ENCODE measurements at regions not wholly inside any gene's neighbourhood (a gene's known extent, or its start where the extent isn't known, plus 50 kb on each side); places are given as distances from the start of the nearest gene placed in this dataset.

GRCh38 chr3:107133891-107134290 is 243.3 kb upstream of the CCDC54 start:
- no peaks in the 10 kb centered on the region for H3K27me3 ChIP-seq
- H3K36me3 ChIP-seq = no peaks in the 10 kb centered on the region
- no peak overlapping the region for H3K4me3 ChIP-seq
- H3K4me1 ChIP-seq = no peaks in the 10 kb centered on the region
- no peak for TF ChIP-seq POLR2A (IDR thresholded peaks at IDR 0.05)
- TF ChIP-seq EP300 (IDR thresholded peaks at IDR 0.05) = no peak
- no peak for TF ChIP-seq CTCF (IDR thresholded peaks at IDR 0.05)
- no peak for DNase-seq (ENCODE audit: low spot score in 2 of 2)
- 78 to 81% methylated on average over 3 of the region's 3 CpGs for WGBS, 2 donors
- H3K9me3 ChIP-seq = no peaks in the 10 kb centered on the region
- no peak overlapping the region for H3K27ac ChIP-seq

- no peak overlapping the region for H3K4me3 ChIP-seq
- no peak for DNase-seq (ENCODE audit: low spot score in 2 of 2)
- no peak overlapping the region for H3K27ac ChIP-seq
- H3K4me1 ChIP-seq = no peaks in the 10 kb centered on the region
- H3K36me3 ChIP-seq = no peaks in the 10 kb centered on the region
- 95 to 96% methylated on average over 1 of the region's 1 CpG for WGBS, 2 donors
- no peaks in the 10 kb centered on the region for H3K9me3 ChIP-seq
- H3K27me3 ChIP-seq = no peaks in the 10 kb centered on the region
- TF ChIP-seq CTCF (IDR thresholded peaks at IDR 0.05) (no peak), POLR2A (IDR thresholded peaks at IDR 0.05) (no peak)
Observed at GRCh38 chr3:107142171-107142570, 235.1 kb upstream of the CCDC54 start.

GRCh38 chr3:107142786-107143575 is 234.3 kb upstream of the CCDC54 start:
- H3K9me3 ChIP-seq = peaks cover 0 to 3% (median 0%) of the 10 kb centered on the region in 4 donors
- H3K4me3 ChIP-seq = no peak overlapping the region
- H3K36me3 ChIP-seq = no peaks in the 10 kb centered on the region
- H3K4me1 ChIP-seq = no peaks in the 10 kb centered on the region
- H3K27ac ChIP-seq = no peak overlapping the region
- no peaks in the 10 kb centered on the region for H3K27me3 ChIP-seq
- WGBS, 2 donors = 20 to 31% methylated on average over 4 of the region's 4 CpGs
- no peak for DNase-seq (ENCODE audit: low spot score in 2 of 2)
- TF ChIP-seq EP300 (IDR thresholded peaks at IDR 0.05) (no peak), CTCF (IDR thresholded peaks at IDR 0.05) (no peak), POLR2A (IDR thresholded peaks at IDR 0.05) (no peak)

- no peaks in the 10 kb centered on the region for H3K27me3 ChIP-seq
- no peaks in the 10 kb centered on the region for H3K4me1 ChIP-seq
- peaks cover 0 to 23% (median 0%) of the 10 kb centered on the region in 4 donors for H3K9me3 ChIP-seq
- no peak for DNase-seq (ENCODE audit: low spot score in 2 of 2)
- 93% methylated on average over 4 of the region's 4 CpGs for WGBS, 2 donors
- TF ChIP-seq CTCF (IDR thresholded peaks at IDR 0.05) (no peak), POLR2A (IDR thresholded peaks at IDR 0.05) (no peak), EP300 (IDR thresholded peaks at IDR 0.05) (no peak)
- no peak overlapping the region for H3K4me3 ChIP-seq
- H3K36me3 ChIP-seq = peaks cover 0 to 11% (median 0%) of the 10 kb centered on the region in 3 donors
- H3K27ac ChIP-seq = no peak overlapping the region
Observed at GRCh38 chr3:107150675-107151074, 226.6 kb upstream of the CCDC54 start.

GRCh38 chr3:107153981-107154380 is 223.3 kb upstream of the CCDC54 start:
- WGBS, 2 donors = 76 to 77% methylated on average over 4 of the region's 4 CpGs
- no peak for DNase-seq (ENCODE audit: low spot score in 2 of 2)

More at GRCh38 chr3:107153981-107154380, 223.3 kb upstream of the CCDC54 start:
- no peak overlapping the region for H3K4me3 ChIP-seq
- TF ChIP-seq CTCF (IDR thresholded peaks at IDR 0.05) (no peak), EP300 (IDR thresholded peaks at IDR 0.05) (no peak), POLR2A (IDR thresholded peaks at IDR 0.05) (no peak)
- H3K9me3 ChIP-seq = peaks cover 0 to 44% (median 3%) of the 10 kb centered on the region in 4 donors
- no peak overlapping the region for H3K27ac ChIP-seq
- H3K27me3 ChIP-seq = no peaks in the 10 kb centered on the region
- peaks cover 0 to 11% (median 0%) of the 10 kb centered on the region in 3 donors for H3K36me3 ChIP-seq
- H3K4me1 ChIP-seq = no peaks in the 10 kb centered on the region
